ENCODE measurements at regions not wholly inside any gene's neighbourhood (a gene's known extent, or its start where the extent isn't known, plus 50 kb on each side); places are given as distances from the start of the nearest gene placed in this dataset.

GRCh38 chr6:756224-756623 lies 63.3 kb upstream of the EXOC2 start:
- BruUV-seq (replicated peaks): no TSS peak
- intact Hi-C loops (cut with micrococcal nuclease; ENCODE audit: unreplicated experiment): no loop called here
- Mint-ChIP-seq H3K9me3 (ENCODE audit: low read depth, unreplicated experiment) (no peaks in the 10 kb centered on the region), H3K27ac (ENCODE audit: unreplicated experiment) (no peak overlapping the region), H3K4me3 (ENCODE audit: low read depth, unreplicated experiment) (no peak overlapping the region), H3K36me3 (ENCODE audit: insufficient read depth, unreplicated experiment) (no peaks in the 10 kb centered on the region), H3K4me1 (ENCODE audit: low read depth, unreplicated experiment) (no peaks in the 10 kb centered on the region), H3K27me3 (ENCODE audit: unreplicated experiment) (peaks cover 50% of the 10 kb centered on the region)
- CTCF ChIA-PET: no interaction called here
- no peak for DNase-seq
- TF ChIP-seq, protein P1, sequence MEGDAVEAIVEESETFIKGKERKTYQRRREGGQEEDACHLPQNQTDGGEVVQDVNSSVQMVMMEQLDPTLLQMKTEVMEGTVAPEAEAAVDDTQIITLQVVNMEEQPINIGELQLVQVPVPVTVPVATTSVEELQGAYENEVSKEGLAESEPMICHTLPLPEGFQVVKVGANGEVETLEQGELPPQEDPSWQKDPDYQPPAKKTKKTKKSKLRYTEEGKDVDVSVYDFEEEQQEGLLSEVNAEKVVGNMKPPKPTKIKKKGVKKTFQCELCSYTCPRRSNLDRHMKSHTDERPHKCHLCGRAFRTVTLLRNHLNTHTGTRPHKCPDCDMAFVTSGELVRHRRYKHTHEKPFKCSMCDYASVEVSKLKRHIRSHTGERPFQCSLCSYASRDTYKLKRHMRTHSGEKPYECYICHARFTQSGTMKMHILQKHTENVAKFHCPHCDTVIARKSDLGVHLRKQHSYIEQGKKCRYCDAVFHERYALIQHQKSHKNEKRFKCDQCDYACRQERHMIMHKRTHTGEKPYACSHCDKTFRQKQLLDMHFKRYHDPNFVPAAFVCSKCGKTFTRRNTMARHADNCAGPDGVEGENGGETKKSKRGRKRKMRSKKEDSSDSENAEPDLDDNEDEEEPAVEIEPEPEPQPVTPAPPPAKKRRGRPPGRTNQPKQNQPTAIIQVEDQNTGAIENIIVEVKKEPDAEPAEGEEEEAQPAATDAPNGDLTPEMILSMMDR (IDR thresholded peaks at IDR 0.05; ENCODE audit: unreplicated experiment): no peak

- no peak for DNase-seq
- H3K27ac Mint-ChIP-seq (ENCODE audit: unreplicated experiment): no peak overlapping the region
Measured at GRCh38 chr6:754202-754601, 61.3 kb upstream of the EXOC2 start.

GRCh38 chr6:753486-753885 lies 60.5 kb upstream of the EXOC2 start:
- CTCF ChIA-PET: no interaction called here
- intact Hi-C loops (cut with micrococcal nuclease; ENCODE audit: unreplicated experiment): no loop called here
- Mint-ChIP-seq H3K4me3 (ENCODE audit: low read depth, unreplicated experiment) (no peak overlapping the region), H3K9me3 (ENCODE audit: low read depth, unreplicated experiment) (no peaks in the 10 kb centered on the region), H3K27ac (ENCODE audit: unreplicated experiment) (no peak overlapping the region), H3K36me3 (ENCODE audit: insufficient read depth, unreplicated experiment) (no peaks in the 10 kb centered on the region), H3K27me3 (ENCODE audit: unreplicated experiment) (peaks cover 38% of the 10 kb centered on the region), H3K4me1 (ENCODE audit: low read depth, unreplicated experiment) (no peaks in the 10 kb centered on the region)
- TF ChIP-seq, protein P1 (IDR thresholded peaks at IDR 0.05; ENCODE audit: unreplicated experiment): no peak
- no TSS peak for BruUV-seq (replicated peaks)
- no peak for DNase-seq

More at GRCh38 chr6:754202-754601, 61.3 kb upstream of the EXOC2 start:
- H3K4me1 Mint-ChIP-seq (ENCODE audit: low read depth, unreplicated experiment): no peaks in the 10 kb centered on the region
- no peak overlapping the region for H3K4me3 Mint-ChIP-seq (ENCODE audit: low read depth, unreplicated experiment)
- intact Hi-C loops (cut with micrococcal nuclease; ENCODE audit: unreplicated experiment): no loop called here
- no TSS peak for BruUV-seq (replicated peaks)
- H3K27me3 Mint-ChIP-seq (ENCODE audit: unreplicated experiment): peaks cover 38% of the 10 kb centered on the region
- CTCF ChIA-PET: no interaction called here
- H3K9me3 Mint-ChIP-seq (ENCODE audit: low read depth, unreplicated experiment): no peaks in the 10 kb centered on the region
- no peaks in the 10 kb centered on the region for H3K36me3 Mint-ChIP-seq (ENCODE audit: insufficient read depth, unreplicated experiment)
- TF ChIP-seq, protein P1 (IDR thresholded peaks at IDR 0.05; ENCODE audit: unreplicated experiment): no peak

GRCh38 chr6:752438-752837 lies 59.5 kb upstream of the EXOC2 start:
- H3K27ac Mint-ChIP-seq (ENCODE audit: unreplicated experiment): no peak overlapping the region

More at GRCh38 chr6:752438-752837, 59.5 kb upstream of the EXOC2 start:
- intact Hi-C loops (cut with micrococcal nuclease; ENCODE audit: unreplicated experiment): no loop called here
- no peak for DNase-seq
- Mint-ChIP-seq H3K4me3 (ENCODE audit: low read depth, unreplicated experiment) (no peak overlapping the region), H3K27me3 (ENCODE audit: unreplicated experiment) (peaks cover 36% of the 10 kb centered on the region), H3K9me3 (ENCODE audit: low read depth, unreplicated experiment) (no peaks in the 10 kb centered on the region), H3K36me3 (ENCODE audit: insufficient read depth, unreplicated experiment) (no peaks in the 10 kb centered on the region), H3K4me1 (ENCODE audit: low read depth, unreplicated experiment) (no peaks in the 10 kb centered on the region)
- no TSS peak for BruUV-seq (replicated peaks)
- TF ChIP-seq, protein P1 (IDR thresholded peaks at IDR 0.05; ENCODE audit: unreplicated experiment): no peak
- CTCF ChIA-PET: no interaction called here
